ENCODE measurements at regions not wholly inside any gene's neighbourhood (a gene's known extent, or its start where the extent isn't known, plus 50 kb on each side); places are given as distances from the start of the nearest gene placed in this dataset.

DNA sequence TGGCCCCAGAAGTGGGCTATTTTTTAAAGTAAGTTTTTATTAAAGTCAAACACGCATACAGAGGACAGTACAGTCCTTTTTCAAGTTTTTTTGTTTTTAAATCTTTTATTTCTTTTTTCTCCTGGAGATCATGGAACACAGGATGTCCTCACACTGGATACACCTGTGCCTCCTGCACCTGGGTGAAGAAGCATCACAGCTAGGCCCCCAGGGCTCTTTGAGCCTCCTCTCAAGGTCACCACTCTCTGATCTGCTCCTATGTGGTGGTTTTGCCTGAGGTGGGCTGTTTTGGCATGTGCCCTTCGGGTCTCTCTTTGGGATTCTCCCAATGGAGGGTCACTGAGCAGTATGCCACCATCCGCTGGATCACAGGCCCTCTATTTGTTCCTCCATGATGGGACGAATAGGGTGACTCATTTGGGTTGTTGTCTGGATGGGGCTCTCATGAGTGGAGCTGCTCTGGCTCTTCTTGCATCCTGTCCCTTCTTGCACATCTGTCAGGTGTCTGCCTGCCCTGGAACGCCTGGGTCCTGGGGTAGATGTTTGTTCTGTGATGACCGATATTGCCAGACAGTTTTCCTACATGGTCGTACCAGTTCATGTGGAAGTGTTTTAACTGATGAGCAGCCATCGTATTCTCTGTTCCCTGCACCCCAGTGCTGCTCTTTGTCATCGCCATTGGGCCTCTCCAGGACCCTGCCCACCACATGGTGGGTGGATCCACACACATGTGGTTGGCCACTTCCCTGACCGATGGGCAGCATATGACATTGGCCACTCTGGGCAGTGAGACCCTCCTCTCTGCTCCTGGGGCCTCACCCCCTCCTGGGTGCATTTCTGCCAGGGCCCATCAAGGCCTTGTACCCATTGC lies 55.2 kb upstream of the MED9 start:
- TF ChIP-seq ARNTL (CRISPR knock-in tag; IDR thresholded peaks at IDR 0.05; ENCODE audit: borderline replicate concordance, low read depth) (no peak), PATZ1 (CRISPR knock-in tag; IDR thresholded peaks at IDR 0.05; ENCODE audit: borderline replicate concordance) (no peak), ISL1 (CRISPR knock-in tag; IDR thresholded peaks at IDR 0.05) (no peak), ZFP3 (CRISPR knock-in tag; IDR thresholded peaks at IDR 0.05) (no peak), ZFP30 (CRISPR knock-in tag; IDR thresholded peaks at IDR 0.05) (no peak), ZNF8 (CRISPR knock-in tag; IDR thresholded peaks at IDR 0.05) (no peak), TOX (CRISPR knock-in tag; IDR thresholded peaks at IDR 0.05; ENCODE audit: borderline replicate concordance) (no peak)
